GM12892 (cell line): ENCODE measurements at regions not wholly inside any gene's neighbourhood (a gene's known extent, or its start where the extent isn't known, plus 50 kb on each side); places are given as distances from the start of the nearest gene placed in this dataset.

ENCODE experiments used
- POLR2A ChIP-seq: IDR thresholded peaks from 2 replicates; pipeline ENCODE4 v1.6.1; 2011; ENCODE audit warnings: low read depth, low read length, control low read depth
- POLR2AphosphoS5 ChIP-seq: IDR thresholded peaks from 2 replicates; pipeline ENCODE4 v1.6.1; 2011; ENCODE audit warnings: low read depth, low read length, control low read depth
- TAF1 ChIP-seq: IDR thresholded peaks from 2 replicates; pipeline ENCODE4 v1.6.1; 2011; ENCODE audit warnings: low read depth, mild to moderate bottlenecking, control low read depth, low read length, borderline replicate concordance

- TF ChIP-seq POLR2AphosphoS5 (no peak), TAF1 (no peak), POLR2A (no peak)
Measured at GRCh38 chr12:124725597-124726237, 137.9 kb downstream of the SCARB1 start.
